ENCODE measurements at regions not wholly inside any gene's neighbourhood (a gene's known extent, or its start where the extent isn't known, plus 50 kb on each side); places are given as distances from the start of the nearest gene placed in this dataset.

GRCh38 chr2:215764441-215765048, 248.8 kb downstream of the MREG start:
- Histone ChIP-seq H3K9ac (ENCODE audit: low read length) (no peak overlapping the region), H3K27ac (ENCODE audit: low read length) (peak overlapping the region; percentile 6; the same call in 1 of the 2 replicates), H4K20me1 (ENCODE audit: low read length) (no peaks in the 10 kb centered on the region), H3K4me2 (ENCODE audit: low read length) (no peak overlapping the region), H2AFZ (ENCODE audit: low read length) (no peak overlapping the region), H3K4me1 (ENCODE audit: insufficient read depth, low read length) (peaks cover 12% of the 10 kb centered on the region; the same call in 1 of the 2 replicates), H3K36me3 (ENCODE audit: low read depth, low read length) (no peaks in the 10 kb centered on the region), H3K27me3 (ENCODE audit: low read length) (no peaks in the 10 kb centered on the region), H3K9me3 (ENCODE audit: low read length) (no peaks in the 10 kb centered on the region), H3K4me3 (ENCODE audit: low read length) (no peak overlapping the region), H3F3A (ENCODE audit: low read length, unreplicated experiment) (no peaks in the 10 kb centered on the region), H3K79me2 (ENCODE audit: low read length) (no peaks in the 10 kb centered on the region), H3K9me2 (replicated peaks; ENCODE audit: low read length) (no peaks in the 10 kb centered on the region)
- BruUV-seq (replicated peaks), result no TSS peak
- POLR2A ChIA-PET (ENCODE audit: unreplicated experiment), result no interaction called here
- TF ChIP-seq, protein P1, sequence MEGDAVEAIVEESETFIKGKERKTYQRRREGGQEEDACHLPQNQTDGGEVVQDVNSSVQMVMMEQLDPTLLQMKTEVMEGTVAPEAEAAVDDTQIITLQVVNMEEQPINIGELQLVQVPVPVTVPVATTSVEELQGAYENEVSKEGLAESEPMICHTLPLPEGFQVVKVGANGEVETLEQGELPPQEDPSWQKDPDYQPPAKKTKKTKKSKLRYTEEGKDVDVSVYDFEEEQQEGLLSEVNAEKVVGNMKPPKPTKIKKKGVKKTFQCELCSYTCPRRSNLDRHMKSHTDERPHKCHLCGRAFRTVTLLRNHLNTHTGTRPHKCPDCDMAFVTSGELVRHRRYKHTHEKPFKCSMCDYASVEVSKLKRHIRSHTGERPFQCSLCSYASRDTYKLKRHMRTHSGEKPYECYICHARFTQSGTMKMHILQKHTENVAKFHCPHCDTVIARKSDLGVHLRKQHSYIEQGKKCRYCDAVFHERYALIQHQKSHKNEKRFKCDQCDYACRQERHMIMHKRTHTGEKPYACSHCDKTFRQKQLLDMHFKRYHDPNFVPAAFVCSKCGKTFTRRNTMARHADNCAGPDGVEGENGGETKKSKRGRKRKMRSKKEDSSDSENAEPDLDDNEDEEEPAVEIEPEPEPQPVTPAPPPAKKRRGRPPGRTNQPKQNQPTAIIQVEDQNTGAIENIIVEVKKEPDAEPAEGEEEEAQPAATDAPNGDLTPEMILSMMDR (conservative IDR thresholded peaks at IDR 0.05; ENCODE audit: low read depth, low read length), result no peak
- TF ChIP-seq EZH2phosphoT487 (IDR thresholded peaks at IDR 0.05; ENCODE audit: borderline replicate concordance, low read length) (no peak), EZH2 (IDR thresholded peaks at IDR 0.05; ENCODE audit: low read length, unreplicated experiment) (no peak)
- intact Hi-C loops (cut with micrococcal nuclease), result no loop called here
- peak; percentile 51 for ATAC-seq
- CTCF ChIA-PET, result no interaction called here
- DNase-seq, result peak; percentile 58

GRCh38 chr2:215760557-215760956, 252.8 kb downstream of the MREG start:
- H3K36me3 ChIP-seq (ENCODE audit: low read depth, low read length), result no peaks in the 10 kb centered on the region
- H3F3A ChIP-seq (ENCODE audit: low read length, unreplicated experiment), result no peaks in the 10 kb centered on the region
- no peaks in the 10 kb centered on the region for H4K20me1 ChIP-seq (ENCODE audit: low read length)
- no peaks in the 10 kb centered on the region for H3K79me2 ChIP-seq (ENCODE audit: low read length)
- BruUV-seq (replicated peaks), result no TSS peak
- ATAC-seq (no peak), DNase-seq (peak; percentile 9)
- no peaks in the 10 kb centered on the region for H3K27me3 ChIP-seq (ENCODE audit: low read length)
- H3K9me2 ChIP-seq (replicated peaks; ENCODE audit: low read length), result no peaks in the 10 kb centered on the region
- ChIA-PET POLR2A (ENCODE audit: unreplicated experiment) (interaction anchor here (0.6 kb wide), 1 partner anchor 187 kb away, joined by 16 read pairs; no protein-coding TSS in a partner anchor), CTCF (no interaction called here)
- H2AFZ ChIP-seq (ENCODE audit: low read length), result no peak overlapping the region
- H3K9me3 ChIP-seq (ENCODE audit: low read length), result no peaks in the 10 kb centered on the region
- no peak overlapping the region for H3K9ac ChIP-seq (ENCODE audit: low read length)
- no peak overlapping the region for H3K4me3 ChIP-seq (ENCODE audit: low read length)
- no peak for TF ChIP-seq EZH2 (IDR thresholded peaks at IDR 0.05; ENCODE audit: low read length, unreplicated experiment)
- TF ChIP-seq, protein P1 (conservative IDR thresholded peaks at IDR 0.05; ENCODE audit: low read depth, low read length), result no peak
- no peak for TF ChIP-seq EZH2phosphoT487 (IDR thresholded peaks at IDR 0.05; ENCODE audit: borderline replicate concordance, low read length)
- peaks cover 12% of the 10 kb centered on the region; the same call in 1 of the 2 replicates for H3K4me1 ChIP-seq (ENCODE audit: insufficient read depth, low read length)
- no peak overlapping the region for H3K4me2 ChIP-seq (ENCODE audit: low read length)
- H3K27ac ChIP-seq (ENCODE audit: low read length), result no peak overlapping the region
- intact Hi-C loops (cut with micrococcal nuclease), result no loop called here

DNA sequence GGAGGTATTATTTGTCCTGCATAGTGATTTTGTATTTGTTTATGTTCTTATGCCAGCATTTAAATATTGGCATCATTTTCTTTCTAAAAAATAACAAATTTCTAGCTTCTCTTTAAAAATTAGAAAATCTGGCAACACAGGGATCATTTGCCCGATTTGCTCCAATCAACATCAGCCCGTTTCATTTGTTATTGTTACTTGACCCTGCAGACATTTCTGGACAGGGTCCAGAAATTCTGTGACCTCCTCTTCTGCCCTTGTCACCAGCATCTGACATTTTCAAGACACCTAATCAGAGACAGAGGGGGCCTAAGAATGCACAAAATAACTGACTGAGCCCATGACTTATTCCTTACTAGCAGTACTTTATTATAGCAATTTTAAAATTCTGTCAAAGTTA, 253.3 kb downstream of the MREG start:
- TF ChIP-seq, protein P1 (conservative IDR thresholded peaks at IDR 0.05; ENCODE audit: low read depth, low read length), result no peak
- TF ChIP-seq EZH2 (IDR thresholded peaks at IDR 0.05; ENCODE audit: low read length, unreplicated experiment) (no peak), EZH2phosphoT487 (IDR thresholded peaks at IDR 0.05; ENCODE audit: borderline replicate concordance, low read length) (no peak)
- DNase-seq (no peak), ATAC-seq (no peak)
- no peaks in the 10 kb centered on the region for H3K27me3 ChIP-seq (ENCODE audit: low read length)
- no peaks in the 10 kb centered on the region for H3K9me3 ChIP-seq (ENCODE audit: low read length)
- H4K20me1 ChIP-seq (ENCODE audit: low read length), result no peaks in the 10 kb centered on the region
- ChIA-PET CTCF (no interaction called here), POLR2A (ENCODE audit: unreplicated experiment) (interaction anchor here (0.6 kb wide), 1 partner anchor 187 kb away, joined by 16 read pairs; no protein-coding TSS in a partner anchor)
- no peaks in the 10 kb centered on the region for H3K9me2 ChIP-seq (replicated peaks; ENCODE audit: low read length)
- intact Hi-C loops (cut with micrococcal nuclease), result no loop called here
- H3F3A ChIP-seq (ENCODE audit: low read length, unreplicated experiment), result no peaks in the 10 kb centered on the region
- H3K4me3 ChIP-seq (ENCODE audit: low read length), result no peak overlapping the region
- no peak overlapping the region for H3K4me2 ChIP-seq (ENCODE audit: low read length)
- H3K4me1 ChIP-seq (ENCODE audit: insufficient read depth, low read length), result peaks cover 12% of the 10 kb centered on the region; the same call in 1 of the 2 replicates
- no peaks in the 10 kb centered on the region for H3K36me3 ChIP-seq (ENCODE audit: low read depth, low read length)
- no peak overlapping the region for H2AFZ ChIP-seq (ENCODE audit: low read length)
- H3K9ac ChIP-seq (ENCODE audit: low read length), result no peak overlapping the region
- H3K27ac ChIP-seq (ENCODE audit: low read length), result no peak overlapping the region
- no TSS peak for BruUV-seq (replicated peaks)
- H3K79me2 ChIP-seq (ENCODE audit: low read length), result no peaks in the 10 kb centered on the region
